WTC11 (cell line): ENCODE measurements at regions not wholly inside any gene's neighbourhood (a gene's known extent, or its start where the extent isn't known, plus 50 kb on each side); places are given as distances from the start of the nearest gene placed in this dataset.

Experiments
- ATAC-seq: fragments of 200-7000 bp; cut with Tn5 transposase; 2 replicates; pipeline ENCODE4 v1.10.0; 2021; ENCODE audit warnings: mild to moderate bottlenecking, moderate library complexity
- CTCF ChIA-PET: fragments of 300-600 bp; sonication (Branson Sonifier 250); formaldehyde crosslinking; loops from one replicate; lab custom pipeline; 2021; ENCODE audit warnings: antibody characterized with exemption; lab: Charles Lee
- POLR2A ChIA-PET: fragments of 350-600 bp; sonication (Branson Sonifier 250); formaldehyde crosslinking; loops from one replicate; lab custom pipeline; 2021; ENCODE audit warnings: antibody characterized with exemption; lab: Charles Lee
- DNase-seq: peaks from one replicate; pipeline ENCODE4 v3.0.0; 2021; ENCODE audit warnings: low spot score
- H3K27ac Mint-ChIP-seq: 2 replicates; pipeline ENCODE4 v1.8.0; 2021; ENCODE audit warnings: mixed read lengths
- H3K27me3 Mint-ChIP-seq: 2 replicates; pipeline ENCODE4 v1.8.0; 2021; ENCODE audit warnings: low read depth, mild to moderate bottlenecking, moderate library complexity, mixed read lengths
- H3K36me3 Mint-ChIP-seq: 2 replicates; pipeline ENCODE4 v1.8.0; 2021; ENCODE audit warnings: mixed read lengths
- H3K4me1 Mint-ChIP-seq: 2 replicates; pipeline ENCODE4 v1.8.0; 2022; ENCODE audit warnings: mixed read lengths
- H3K4me3 Mint-ChIP-seq: 2 replicates; pipeline ENCODE4 v1.8.0; 2021; ENCODE audit warnings: mild to moderate bottlenecking, moderate library complexity, mixed read lengths
- H3K9me3 Mint-ChIP-seq: 2 replicates; pipeline ENCODE4 v1.8.0; 2021; ENCODE audit warnings: mixed read lengths
- AR ChIP-seq: fragments of 250-450 bp; sonication (Bioruptor Pico); IDR thresholded peaks from 2 replicates; pipeline ENCODE4 v1.9.0; 2021; ENCODE audit warnings: mild to moderate bottlenecking
- ATF6 ChIP-seq: sonication (generic); formaldehyde crosslinking; IDR thresholded peaks from 2 replicates; pipeline ENCODE4 v1.8.1; 2023; ENCODE audit warnings: mild to moderate bottlenecking, missing genetic modification reagents
- CBFB ChIP-seq: sonication (generic); formaldehyde crosslinking; IDR thresholded peaks from 2 replicates; pipeline ENCODE4 v1.8.1; 2022; ENCODE audit warnings: mild to moderate bottlenecking, low read depth, missing genetic modification reagents
- CREM ChIP-seq: sonication (generic); formaldehyde crosslinking; IDR thresholded peaks from 2 replicates; pipeline ENCODE4 v1.8.1; 2022; ENCODE audit warnings: mild to moderate bottlenecking, missing genetic modification reagents, moderate library complexity
- CTCF ChIP-seq: fragments of 200-600 bp; IDR thresholded peaks from 2 replicates; pipeline ENCODE4 v1.8.0; 2022; ENCODE audit warnings: antibody characterized with exemption
- E2F4 ChIP-seq: sonication (generic); formaldehyde crosslinking; IDR thresholded peaks from 2 replicates; pipeline ENCODE4 v1.8.1; 2022; ENCODE audit warnings: low read depth, mild to moderate bottlenecking, moderate library complexity, missing genetic modification reagents, borderline replicate concordance
- EMX1 ChIP-seq: fragments of 250-450 bp; sonication (Bioruptor Pico); IDR thresholded peaks from 2 replicates; pipeline ENCODE4 v1.8.0; 2021; ENCODE audit warnings: mild to moderate bottlenecking
- FOXP1 ChIP-seq: sonication (generic); formaldehyde crosslinking; IDR thresholded peaks from 2 replicates; pipeline ENCODE4 v1.8.0; 2022; ENCODE audit warnings: missing genetic modification reagents, mild to moderate bottlenecking, moderate library complexity, borderline replicate concordance
- HMGA2 ChIP-seq: fragments of 250-450 bp; sonication (Bioruptor Pico); IDR thresholded peaks from 2 replicates; pipeline ENCODE4 v1.4.0; 2021; ENCODE audit warnings: mild to moderate bottlenecking, moderate library complexity
- KAT7 ChIP-seq: sonication (generic); formaldehyde crosslinking; IDR thresholded peaks from 2 replicates; pipeline ENCODE4 v1.8.1; 2023; ENCODE audit warnings: missing genetic modification reagents, mild to moderate bottlenecking, borderline replicate concordance
- MXD4 ChIP-seq: fragments of 250-450 bp; sonication (Bioruptor Pico); IDR thresholded peaks from 2 replicates; pipeline ENCODE4 v1.8.0; 2021; ENCODE audit warnings: mild to moderate bottlenecking, moderate library complexity, borderline replicate concordance
- MYBL2 ChIP-seq: sonication (generic); formaldehyde crosslinking; IDR thresholded peaks from 2 replicates; pipeline ENCODE4 v1.8.1; 2023; ENCODE audit warnings: mild to moderate bottlenecking, moderate library complexity, missing genetic modification reagents
- NR3C1 ChIP-seq: sonication (generic); formaldehyde crosslinking; conservative IDR thresholded peaks from 2 replicates; pipeline ENCODE4 v1.8.1; 2023; ENCODE audit warnings: low read depth, mild to moderate bottlenecking, missing genetic modification reagents
- OVOL2 ChIP-seq: fragments of 250-450 bp; sonication (Bioruptor Pico); IDR thresholded peaks from 2 replicates; pipeline ENCODE4 v1.9.0; 2021; ENCODE audit warnings: mild to moderate bottlenecking, borderline replicate concordance
- RELA ChIP-seq: sonication (generic); formaldehyde crosslinking; IDR thresholded peaks from 2 replicates; pipeline ENCODE4 v1.8.1; 2022; ENCODE audit warnings: missing genetic modification reagents, mild to moderate bottlenecking, borderline replicate concordance
- SMAD4 ChIP-seq: sonication (generic); formaldehyde crosslinking; IDR thresholded peaks from 2 replicates; pipeline ENCODE4 v1.8.0; 2022; ENCODE audit warnings: mild to moderate bottlenecking, missing genetic modification reagents
- ZBTB43 ChIP-seq: sonication (generic); formaldehyde crosslinking; IDR thresholded peaks from 2 replicates; pipeline ENCODE4 v1.8.1; 2023; ENCODE audit warnings: mild to moderate bottlenecking, missing genetic modification reagents
- ZNF121 ChIP-seq: sonication (generic); formaldehyde crosslinking; IDR thresholded peaks from 2 replicates; pipeline ENCODE4 v1.8.0; 2023; ENCODE audit warnings: missing genetic modification reagents
- ZNF532 ChIP-seq: fragments of 250-450 bp; sonication (Bioruptor Pico); IDR thresholded peaks from 2 replicates; pipeline ENCODE4 v1.9.0; 2021; ENCODE audit warnings: mild to moderate bottlenecking, borderline replicate concordance
- ZNF671 ChIP-seq: fragments of 250-450 bp; sonication (Bioruptor Pico); IDR thresholded peaks from 2 replicates; pipeline ENCODE4 v1.8.0; 2021; ENCODE audit warnings: mild to moderate bottlenecking
- ZSCAN18 ChIP-seq: fragments of 250-450 bp; sonication (Bioruptor Pico); IDR thresholded peaks from 2 replicates; pipeline ENCODE4 v2.1.2; 2022; ENCODE audit warnings: mild to moderate bottlenecking, moderate library complexity

- no peak overlapping the region for H3K4me3 Mint-ChIP-seq
- H3K36me3 Mint-ChIP-seq: no peaks in the 10 kb centered on the region
- ChIA-PET POLR2A (no interaction called here), CTCF (no interaction called here)
- DNase-seq (no peak), ATAC-seq (no peak)
- no peak overlapping the region for H3K27ac Mint-ChIP-seq
- peaks cover 19% of the 10 kb centered on the region for H3K4me1 Mint-ChIP-seq
- H3K27me3 Mint-ChIP-seq: no peaks in the 10 kb centered on the region
- H3K9me3 Mint-ChIP-seq: no peaks in the 10 kb centered on the region
- TF ChIP-seq ZSCAN18 (CRISPR knock-in tag) (no peak), EMX1 (CRISPR knock-in tag) (no peak), OVOL2 (no peak), CREM (CRISPR knock-in tag) (no peak), ATF6 (CRISPR knock-in tag) (no peak), ZNF671 (CRISPR knock-in tag) (no peak), FOXP1 (no peak), MYBL2 (CRISPR knock-in tag) (no peak), NR3C1 (no peak), HMGA2 (CRISPR knock-in tag) (no peak), AR (no peak), SMAD4 (no peak), ZNF121 (CRISPR knock-in tag) (no peak), CTCF (no peak), ZBTB43 (no peak)
These were observed 115.1 kb upstream of the MXRA5 start for GRCh38 chrX:3461397-3462165.

GRCh38 chrX:3455796-3456195 is 109.3 kb upstream of the MXRA5 start:
- no peaks in the 10 kb centered on the region for H3K9me3 Mint-ChIP-seq
- ChIA-PET POLR2A (no interaction called here), CTCF (no interaction called here)
- ATAC-seq (no peak), DNase-seq (no peak)
- no peaks in the 10 kb centered on the region for H3K27me3 Mint-ChIP-seq
- H3K36me3 Mint-ChIP-seq: no peaks in the 10 kb centered on the region
- no peak overlapping the region for H3K27ac Mint-ChIP-seq
- H3K4me1 Mint-ChIP-seq: peaks cover 9% of the 10 kb centered on the region
- no peak overlapping the region for H3K4me3 Mint-ChIP-seq
- no peak for TF ChIP-seq ZNF532 (CRISPR knock-in tag)
- no peak for TF ChIP-seq E2F4 (CRISPR knock-in tag)
- TF ChIP-seq KAT7: no peak
- no peak for TF ChIP-seq MXD4
- no peak for TF ChIP-seq RELA (CRISPR knock-in tag)
- no peak for TF ChIP-seq CBFB (CRISPR knock-in tag)
